Osteocyte (in vitro differentiated cells): ENCODE measurements at regions not wholly inside any gene's neighbourhood (a gene's known extent, or its start where the extent isn't known, plus 50 kb on each side); places are given as distances from the start of the nearest gene placed in this dataset. TPM values are rescaled to one million over a fixed set of nuclear protein-coding genes. Genes with fewer than 3 reads are reported as not detected.
"Not testable (repeated sequence)": the region's sequence is repeated elsewhere in the genome, so short reads cannot be mapped to it uniquely, and the experiment has no call there.

Experiments
- DNase-seq: peaks from one replicate; pipeline ENCODE4 v3.0.0; 2021; ENCODE audit warnings: mixed read lengths; ENCODE audit not compliant: unreplicated experiment; ENCODE audit errors: extremely low spot score
- H3K27ac Mint-ChIP-seq: one replicate; pipeline ENCODE4 v1.8.0; 2021; ENCODE audit warnings: mild to moderate bottlenecking, mixed read lengths; ENCODE audit not compliant: unreplicated experiment
- H3K27me3 Mint-ChIP-seq: one replicate; pipeline ENCODE4 v1.8.0; 2021; ENCODE audit warnings: mixed read lengths; ENCODE audit not compliant: unreplicated experiment
- H3K36me3 Mint-ChIP-seq: one replicate; pipeline ENCODE4 v1.8.0; 2021; ENCODE audit warnings: mixed read lengths; ENCODE audit not compliant: unreplicated experiment
- H3K4me1 Mint-ChIP-seq: one replicate; pipeline ENCODE4 v1.8.0; 2021; ENCODE audit warnings: mixed read lengths; ENCODE audit not compliant: unreplicated experiment
- H3K4me3 Mint-ChIP-seq: one replicate; pipeline ENCODE4 v1.8.0; 2021; ENCODE audit warnings: mild to moderate bottlenecking, moderate library complexity, mixed read lengths; ENCODE audit not compliant: unreplicated experiment
- H3K9me3 Mint-ChIP-seq: one replicate; pipeline ENCODE4 v1.8.0; 2021; ENCODE audit warnings: mixed read lengths; ENCODE audit not compliant: unreplicated experiment
- microRNA-seq: library from miRNA; unstranded; fragments of <30 nt; microRNA quantifications from one replicate; pipeline ENCODE4 v1.1.0, GENCODE V29; 2020; ENCODE audit not compliant: unreplicated experiment
- TF ChIP-seq, protein P1 (sequence below): fragments of 200-600 bp; sonication (generic); IDR thresholded peaks from 2 replicates; pipeline ENCODE4 v1.5.0; 2021; ENCODE audit warnings: antibody characterized with exemption, mild to moderate bottlenecking, moderate library complexity

DNA sequence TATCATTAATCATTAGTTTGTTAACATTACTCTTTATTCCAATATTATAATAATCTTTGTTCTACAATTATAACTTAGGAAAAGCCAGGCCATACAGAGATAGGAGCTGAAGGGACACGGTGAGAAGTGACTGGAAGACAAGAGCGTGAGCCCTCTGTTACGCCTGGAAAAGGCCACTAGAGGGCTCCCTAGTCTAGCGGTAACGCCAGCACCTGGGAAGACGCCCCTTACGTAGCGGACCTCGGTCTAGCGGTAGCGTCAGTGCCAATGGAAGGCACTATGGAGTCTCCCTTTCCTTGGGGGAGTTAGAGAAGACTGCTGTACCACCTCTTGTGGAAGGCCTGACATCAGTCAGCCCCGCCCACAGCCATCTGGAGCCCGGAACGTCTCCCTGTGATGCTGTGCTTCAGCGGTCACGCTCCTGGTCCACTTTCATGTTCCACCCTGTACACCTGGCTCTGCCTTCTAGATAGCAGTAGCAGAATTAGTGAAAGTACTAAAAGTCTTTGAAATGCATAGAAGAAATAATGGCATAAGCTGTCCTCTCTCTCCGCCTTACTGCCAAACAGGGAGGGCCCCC is 55.6 kb upstream of the MTLN start:
- H3K4me3 Mint-ChIP-seq, H3K9me3 Mint-ChIP-seq, H3K27ac Mint-ChIP-seq, DNase-seq, H3K36me3 Mint-ChIP-seq, H3K4me1 Mint-ChIP-seq, H3K27me3 Mint-ChIP-seq: not testable (repeated sequence)
- TF ChIP-seq, protein P1, sequence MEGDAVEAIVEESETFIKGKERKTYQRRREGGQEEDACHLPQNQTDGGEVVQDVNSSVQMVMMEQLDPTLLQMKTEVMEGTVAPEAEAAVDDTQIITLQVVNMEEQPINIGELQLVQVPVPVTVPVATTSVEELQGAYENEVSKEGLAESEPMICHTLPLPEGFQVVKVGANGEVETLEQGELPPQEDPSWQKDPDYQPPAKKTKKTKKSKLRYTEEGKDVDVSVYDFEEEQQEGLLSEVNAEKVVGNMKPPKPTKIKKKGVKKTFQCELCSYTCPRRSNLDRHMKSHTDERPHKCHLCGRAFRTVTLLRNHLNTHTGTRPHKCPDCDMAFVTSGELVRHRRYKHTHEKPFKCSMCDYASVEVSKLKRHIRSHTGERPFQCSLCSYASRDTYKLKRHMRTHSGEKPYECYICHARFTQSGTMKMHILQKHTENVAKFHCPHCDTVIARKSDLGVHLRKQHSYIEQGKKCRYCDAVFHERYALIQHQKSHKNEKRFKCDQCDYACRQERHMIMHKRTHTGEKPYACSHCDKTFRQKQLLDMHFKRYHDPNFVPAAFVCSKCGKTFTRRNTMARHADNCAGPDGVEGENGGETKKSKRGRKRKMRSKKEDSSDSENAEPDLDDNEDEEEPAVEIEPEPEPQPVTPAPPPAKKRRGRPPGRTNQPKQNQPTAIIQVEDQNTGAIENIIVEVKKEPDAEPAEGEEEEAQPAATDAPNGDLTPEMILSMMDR, result peak; percentile 23

DNA sequence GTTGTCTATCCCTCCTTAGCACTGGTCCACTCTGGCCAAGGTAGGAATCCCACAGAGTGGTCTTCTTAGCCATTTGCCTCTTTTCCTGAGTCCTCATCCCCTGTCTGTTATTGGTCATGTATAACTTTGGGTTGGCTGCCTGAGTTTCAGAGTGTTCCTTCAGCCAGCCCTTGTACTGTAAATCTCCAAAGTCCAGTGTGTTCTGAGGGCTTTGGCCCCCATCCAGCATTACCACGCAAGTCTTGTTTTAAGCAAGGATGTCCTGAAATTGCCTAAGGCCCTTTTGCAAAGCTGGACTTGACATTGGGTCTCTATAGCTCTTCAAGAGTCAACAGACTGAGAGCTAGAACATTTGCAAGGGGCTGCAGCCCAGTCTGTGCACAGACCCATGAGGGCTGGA is 52.5 kb upstream of the MTLN start:
- H3K4me1 Mint-ChIP-seq, H3K4me3 Mint-ChIP-seq, H3K9me3 Mint-ChIP-seq, H3K27me3 Mint-ChIP-seq, DNase-seq, H3K27ac Mint-ChIP-seq, H3K36me3 Mint-ChIP-seq: not testable (repeated sequence)

DNA sequence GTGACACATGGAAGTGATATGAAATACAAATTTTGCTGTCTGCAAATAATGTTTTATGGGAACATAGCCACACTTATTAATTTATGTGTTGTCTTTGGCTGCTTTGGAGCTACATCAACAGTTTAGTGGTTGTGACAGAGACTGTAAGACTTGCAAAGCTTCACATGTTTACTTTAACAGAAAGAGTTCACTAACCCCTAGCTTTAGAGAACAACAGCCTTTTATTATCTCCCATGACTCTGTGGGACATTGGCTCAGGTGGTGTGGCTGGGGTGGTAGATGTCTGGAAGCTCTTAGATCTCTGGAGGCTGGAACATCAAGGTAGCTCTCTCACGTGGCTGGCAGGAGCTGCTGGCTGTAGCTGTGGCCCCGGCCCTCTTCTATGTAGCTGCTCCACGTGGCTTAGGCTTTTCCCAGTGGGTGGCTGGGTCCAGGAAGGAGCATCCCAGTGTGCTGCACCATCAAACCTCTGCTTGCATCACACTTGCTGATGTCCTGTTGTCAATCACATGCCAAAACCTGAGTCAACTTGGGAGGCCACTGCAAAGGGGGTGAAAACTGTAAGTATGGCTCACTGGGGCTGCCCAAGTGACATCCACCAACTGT is 51.8 kb upstream of the MTLN start:
- not testable (repeated sequence) for DNase-seq, H3K36me3 Mint-ChIP-seq, H3K9me3 Mint-ChIP-seq, H3K4me3 Mint-ChIP-seq, H3K4me1 Mint-ChIP-seq, H3K27me3 Mint-ChIP-seq, H3K27ac Mint-ChIP-seq

DNA sequence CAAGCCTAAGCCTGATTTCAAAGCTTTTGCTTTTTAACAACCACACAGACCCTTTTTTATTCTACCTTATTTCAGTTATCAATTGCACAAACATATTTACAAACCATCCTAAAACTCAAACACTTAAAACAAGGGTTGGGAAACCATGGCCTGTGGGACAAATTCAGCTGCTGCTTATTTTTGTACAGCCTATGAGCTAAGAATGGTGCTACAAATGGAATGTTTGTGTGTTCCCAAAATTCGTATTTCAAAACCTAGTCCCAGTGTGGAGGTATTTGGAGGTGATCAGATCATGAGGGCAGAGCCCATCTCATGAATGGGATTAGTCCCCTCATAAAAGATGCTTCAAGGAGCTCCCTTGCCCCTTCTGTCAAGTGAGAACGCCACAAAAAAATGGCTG is 51.1 kb upstream of the MTLN start:
- H3K36me3 Mint-ChIP-seq, H3K9me3 Mint-ChIP-seq, H3K4me3 Mint-ChIP-seq, H3K27me3 Mint-ChIP-seq, DNase-seq, H3K4me1 Mint-ChIP-seq, H3K27ac Mint-ChIP-seq: not testable (repeated sequence)

Small RNA genes in the stretch of these regions (microRNA-seq; reads per million reads assigned to microRNA genes)
- not detected for gene MIR4436B2
